Lung (tissue), 11 donors: ENCODE measurements at regions not wholly inside any gene's neighbourhood (a gene's known extent, or its start where the extent isn't known, plus 50 kb on each side); places are given as distances from the start of the nearest gene placed in this dataset.

Experiments
- ATAC-seq: fragments of 200-7000 bp; cut with Tn5 transposase; one replicate; pipeline ENCODE4 v1.9.1; 2020; ENCODE audit warnings: moderate number of reproducible peaks; ENCODE audit not compliant: insufficient read depth, low FRiP score
- DNase-seq, 3 donors: peaks; one replicate each; pipeline ENCODE4 v3.0.0-alpha.2; 2013 to 2017
- H3K27ac ChIP-seq, 2 donors: one replicate each; pipeline ENCODE4 v1.5.1; 2013; ENCODE audit warnings: mild to moderate bottlenecking in 2 of 2, moderate library complexity in 2 of 2, control low read depth in 1 of 2, inconsistent platforms in 1 of 2, low read depth in 1 of 2, low read length in 1 of 2
- H3K27me3 ChIP-seq, 3 donors: one replicate each; pipeline ENCODE4 v1.5.1; 2013; ENCODE audit warnings: low read length in 2 of 3; ENCODE audit not compliant: control insufficient read depth in 3 of 3, insufficient read depth in 3 of 3
- H3K36me3 ChIP-seq, 4 donors: one replicate each; pipeline ENCODE4 v1.5.1; 2013; ENCODE audit warnings: low read length in 4 of 4, mild to moderate bottlenecking in 1 of 4, moderate library complexity in 1 of 4; ENCODE audit not compliant: control insufficient read depth in 4 of 4, insufficient read depth in 4 of 4
- H3K4me1 ChIP-seq, 5 donors: one replicate each; pipeline ENCODE4 v1.5.1; 2013; ENCODE audit warnings: low read length in 5 of 5, mild to moderate bottlenecking in 2 of 5, moderate library complexity in 1 of 5; ENCODE audit not compliant: control insufficient read depth in 5 of 5, insufficient read depth in 5 of 5
- H3K4me3 ChIP-seq: one replicate; pipeline ENCODE4 v1.5.1; 2013; ENCODE audit warnings: mild to moderate bottlenecking, control low read depth, moderate library complexity
- H3K9ac ChIP-seq, 2 donors: one replicate each; pipeline ENCODE4 v1.5.1; 2013; ENCODE audit warnings: low read length in 2 of 2, control low read depth in 1 of 2; ENCODE audit not compliant: insufficient read depth in 1 of 2
- H3K9me3 ChIP-seq, 4 donors: one replicate each; pipeline ENCODE4 v1.5.1; 2013; ENCODE audit warnings: low read length in 3 of 4, mild to moderate bottlenecking in 1 of 4, moderate library complexity in 1 of 4; ENCODE audit not compliant: control insufficient read depth in 4 of 4, insufficient read depth in 3 of 4
- WGBS, 2 donors: extraction: QIAGEN DNeasy Blood & Tissue Kit; methylation state at CpG; one replicate each; pipeline ENCODE4 v1.1.7; 2013; 5-methylcytosine and 5-hydroxymethylcytosine counted together
- TF ChIP-seq, protein P1 (sequence below): IDR thresholded peaks from 2 replicates; pipeline ENCODE4 v1.5.1; 2012; ENCODE audit warnings: mild to moderate bottlenecking; ENCODE audit errors: control extremely low read depth, extremely low read depth
- donor health status: control.
- donor health status: control.
- donor health status: Bipolar disorder and iron deficiency.
- donor health status: healthy.
- donor health status: DM: yes; HTN: yes; CAD: no.

DNA sequence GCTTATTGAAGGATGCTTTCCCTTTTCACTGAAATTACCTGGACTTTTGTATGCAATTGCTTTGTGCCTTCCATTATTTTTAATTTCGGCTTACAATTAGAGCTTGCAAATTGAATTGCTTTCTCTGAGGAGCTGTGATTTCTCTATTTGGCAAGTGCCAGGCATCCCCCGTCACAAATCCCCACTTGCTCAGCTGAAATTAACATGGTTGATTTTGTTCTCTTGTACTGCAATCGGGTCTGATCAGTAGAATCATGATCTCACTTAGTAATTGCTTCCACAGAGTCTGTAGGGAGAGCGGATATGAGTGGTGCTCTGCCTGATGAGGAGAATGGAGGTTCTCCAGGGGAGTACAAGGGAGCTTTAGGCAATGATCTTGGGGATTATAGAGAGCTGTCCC, 495.5 kb upstream of the SGCD start:
- H3K9ac ChIP-seq: no peak overlapping the region
- H3K27ac ChIP-seq: no peak overlapping the region
- no peak for DNase-seq
- WGBS, 2 donors: 86 to 89% methylated on average over 4 of the region's 4 CpGs
- no peaks in the 10 kb centered on the region for H3K27me3 ChIP-seq
- H3K9me3 ChIP-seq: no peaks in the 10 kb centered on the region
- H3K4me3 ChIP-seq: no peak overlapping the region
- no peaks in the 10 kb centered on the region for H3K36me3 ChIP-seq
- peaks cover 0 to 4% (median 0%) of the 10 kb centered on the region in 5 donors for H3K4me1 ChIP-seq
- TF ChIP-seq, protein P1, sequence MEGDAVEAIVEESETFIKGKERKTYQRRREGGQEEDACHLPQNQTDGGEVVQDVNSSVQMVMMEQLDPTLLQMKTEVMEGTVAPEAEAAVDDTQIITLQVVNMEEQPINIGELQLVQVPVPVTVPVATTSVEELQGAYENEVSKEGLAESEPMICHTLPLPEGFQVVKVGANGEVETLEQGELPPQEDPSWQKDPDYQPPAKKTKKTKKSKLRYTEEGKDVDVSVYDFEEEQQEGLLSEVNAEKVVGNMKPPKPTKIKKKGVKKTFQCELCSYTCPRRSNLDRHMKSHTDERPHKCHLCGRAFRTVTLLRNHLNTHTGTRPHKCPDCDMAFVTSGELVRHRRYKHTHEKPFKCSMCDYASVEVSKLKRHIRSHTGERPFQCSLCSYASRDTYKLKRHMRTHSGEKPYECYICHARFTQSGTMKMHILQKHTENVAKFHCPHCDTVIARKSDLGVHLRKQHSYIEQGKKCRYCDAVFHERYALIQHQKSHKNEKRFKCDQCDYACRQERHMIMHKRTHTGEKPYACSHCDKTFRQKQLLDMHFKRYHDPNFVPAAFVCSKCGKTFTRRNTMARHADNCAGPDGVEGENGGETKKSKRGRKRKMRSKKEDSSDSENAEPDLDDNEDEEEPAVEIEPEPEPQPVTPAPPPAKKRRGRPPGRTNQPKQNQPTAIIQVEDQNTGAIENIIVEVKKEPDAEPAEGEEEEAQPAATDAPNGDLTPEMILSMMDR: no peak
- ATAC-seq: no peak

DNA sequence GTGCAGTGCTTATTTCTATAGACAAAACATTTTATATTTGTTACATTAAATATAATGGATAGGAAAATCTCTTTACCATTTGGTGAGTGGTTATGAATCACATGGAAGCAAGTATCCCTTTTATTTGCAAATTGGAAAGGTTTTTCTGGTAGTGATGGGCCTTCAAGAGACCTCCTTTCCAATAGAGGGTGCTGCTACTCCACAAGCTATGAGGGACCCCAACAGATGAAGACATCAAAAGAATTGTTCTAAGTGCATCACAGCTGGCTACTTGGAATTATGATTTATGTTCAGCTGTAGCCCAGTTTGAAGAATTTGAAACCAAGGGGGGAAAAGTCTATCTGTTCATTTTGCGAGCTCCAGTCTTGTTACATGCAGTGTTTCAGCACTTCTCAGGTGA, 493.7 kb upstream of the SGCD start:
- peak in 1 of 3 donors; percentile 2 for DNase-seq
- Histone ChIP-seq H3K4me3 (no peak overlapping the region), H3K36me3 (no peaks in the 10 kb centered on the region), H3K9me3 (no peaks in the 10 kb centered on the region), H3K9ac (no peak overlapping the region), H3K4me1 (no peaks in the 10 kb centered on the region), H3K27me3 (no peaks in the 10 kb centered on the region), H3K27ac (no peak overlapping the region)
- WGBS, 2 donors: 93% methylated on average over 1 of the region's 1 CpG
- TF ChIP-seq, protein P1: no peak
- ATAC-seq: no peak

DNA sequence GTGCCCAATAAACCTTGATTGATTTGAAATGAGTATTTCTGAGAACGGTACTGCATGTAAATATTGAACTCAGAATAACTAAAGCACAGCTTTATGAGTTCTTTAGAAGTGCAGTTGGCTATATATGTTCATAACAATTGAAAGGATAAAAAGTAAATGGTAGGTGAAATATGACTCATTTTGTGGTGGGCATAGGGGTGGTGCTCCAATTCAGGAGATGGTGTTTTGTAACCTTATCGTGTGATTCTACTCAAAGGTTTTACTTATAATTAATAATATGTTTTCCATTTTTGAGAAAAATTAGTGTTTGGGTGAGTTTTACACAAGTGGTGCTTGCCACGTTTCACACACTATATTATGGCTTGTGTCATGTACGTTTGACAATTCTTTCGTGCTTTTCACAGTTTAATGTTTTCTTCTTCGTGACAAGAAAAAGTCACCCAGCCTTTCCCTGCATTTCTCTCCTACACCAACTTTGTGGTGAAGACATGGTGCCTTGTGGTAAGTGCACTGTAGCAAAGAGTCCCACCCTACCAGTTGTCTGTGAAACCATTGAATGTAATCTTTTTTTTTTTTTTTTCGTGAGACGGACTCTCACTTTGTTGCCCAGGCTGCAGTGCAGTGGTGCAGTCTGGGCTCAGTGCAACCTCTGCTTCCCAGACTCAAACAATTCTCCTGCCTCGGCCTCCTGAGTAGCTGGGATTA, 492.5 kb upstream of the SGCD start:
- DNase-seq (no peak), ATAC-seq (no peak)
- Histone ChIP-seq H3K27me3 (no peaks in the 10 kb centered on the region), H3K27ac (no peak overlapping the region), H3K36me3 (no peaks in the 10 kb centered on the region), H3K4me3 (no peak overlapping the region), H3K9ac (no peak overlapping the region), H3K9me3 (no peaks in the 10 kb centered on the region), H3K4me1 (no peaks in the 10 kb centered on the region)
- TF ChIP-seq, protein P1: no peak
- WGBS, 2 donors: 85 to 90% methylated on average over 9 of the region's 9 CpGs
